ENCODE measurements at regions not wholly inside any gene's neighbourhood (a gene's known extent, or its start where the extent isn't known, plus 50 kb on each side); places are given as distances from the start of the nearest gene placed in this dataset.

DNA sequence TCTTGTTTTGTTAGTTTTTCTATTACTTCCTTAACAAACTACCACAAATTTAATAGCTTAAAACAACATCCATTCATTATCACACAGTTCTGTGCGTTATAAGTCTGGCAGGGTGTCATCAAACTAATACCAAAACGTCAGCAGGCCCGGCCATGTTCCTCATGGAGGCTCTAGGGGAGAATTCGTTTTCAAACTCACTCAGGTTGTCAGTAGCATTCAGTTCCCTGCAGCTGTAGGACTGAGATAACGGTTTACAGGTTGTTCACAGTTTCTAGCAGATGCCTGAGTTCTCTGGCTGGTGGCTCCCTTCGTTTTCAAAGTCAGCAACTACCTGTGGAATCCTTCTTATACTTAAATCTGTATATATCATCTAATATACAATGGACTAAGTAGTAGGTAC is 72.5 kb upstream of the PRSS16 start:
- DNase-seq (ENCODE audit: low spot score in 2 of 2), result no peak
- H3K27me3 ChIP-seq (ENCODE audit: low read depth), result no peaks in the 10 kb centered on the region
- H3K36me3 ChIP-seq (replicated peaks), result no peaks in the 10 kb centered on the region
- in situ Hi-C loops (cut with MboI; ENCODE audit: low sequenced_read_pairs), result loop anchor here (25.0 kb wide), 1 partner anchor 337 kb away; no protein-coding TSS in a partner anchor
- no peak overlapping the region for H3K4me3 ChIP-seq
- peaks cover 3% of the 10 kb centered on the region; the same call in 1 of the 2 replicates for H3K4me1 ChIP-seq
- peaks cover 5% of the 10 kb centered on the region; the same call in 1 of the 2 replicates for H3K9me3 ChIP-seq

DNA sequence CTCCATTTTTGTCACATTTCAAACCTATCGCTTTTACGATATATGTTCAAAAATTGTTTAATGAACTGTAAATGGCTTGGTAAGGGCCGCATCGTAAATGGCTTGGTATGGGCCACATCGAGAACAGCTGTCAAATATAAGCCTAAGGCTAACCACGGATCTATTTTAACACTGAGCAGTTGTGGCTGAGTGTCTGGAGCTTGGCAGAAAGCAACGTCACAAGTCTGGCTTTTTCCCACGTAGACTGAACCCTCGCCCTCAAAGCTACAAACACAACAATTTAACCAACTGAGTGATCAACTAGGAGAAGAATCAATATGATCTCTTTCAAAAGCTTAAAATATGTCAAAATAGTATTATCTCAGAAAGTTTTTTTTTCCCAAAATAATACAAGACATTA is 71.4 kb upstream of the PRSS16 start:
- Histone ChIP-seq H3K27me3 (ENCODE audit: low read depth) (no peaks in the 10 kb centered on the region), H3K9me3 (peaks cover 5% of the 10 kb centered on the region; the same call in 1 of the 2 replicates), H3K36me3 (replicated peaks) (no peaks in the 10 kb centered on the region), H3K4me1 (peaks cover 3% of the 10 kb centered on the region; the same call in 1 of the 2 replicates), H3K4me3 (peak overlapping the region; percentile 80)
- in situ Hi-C loops (cut with MboI; ENCODE audit: low sequenced_read_pairs), result loop anchor here (25.0 kb wide), 1 partner anchor 336 kb away; no protein-coding TSS in a partner anchor
- DNase-seq (ENCODE audit: low spot score in 2 of 2), result no peak

DNA sequence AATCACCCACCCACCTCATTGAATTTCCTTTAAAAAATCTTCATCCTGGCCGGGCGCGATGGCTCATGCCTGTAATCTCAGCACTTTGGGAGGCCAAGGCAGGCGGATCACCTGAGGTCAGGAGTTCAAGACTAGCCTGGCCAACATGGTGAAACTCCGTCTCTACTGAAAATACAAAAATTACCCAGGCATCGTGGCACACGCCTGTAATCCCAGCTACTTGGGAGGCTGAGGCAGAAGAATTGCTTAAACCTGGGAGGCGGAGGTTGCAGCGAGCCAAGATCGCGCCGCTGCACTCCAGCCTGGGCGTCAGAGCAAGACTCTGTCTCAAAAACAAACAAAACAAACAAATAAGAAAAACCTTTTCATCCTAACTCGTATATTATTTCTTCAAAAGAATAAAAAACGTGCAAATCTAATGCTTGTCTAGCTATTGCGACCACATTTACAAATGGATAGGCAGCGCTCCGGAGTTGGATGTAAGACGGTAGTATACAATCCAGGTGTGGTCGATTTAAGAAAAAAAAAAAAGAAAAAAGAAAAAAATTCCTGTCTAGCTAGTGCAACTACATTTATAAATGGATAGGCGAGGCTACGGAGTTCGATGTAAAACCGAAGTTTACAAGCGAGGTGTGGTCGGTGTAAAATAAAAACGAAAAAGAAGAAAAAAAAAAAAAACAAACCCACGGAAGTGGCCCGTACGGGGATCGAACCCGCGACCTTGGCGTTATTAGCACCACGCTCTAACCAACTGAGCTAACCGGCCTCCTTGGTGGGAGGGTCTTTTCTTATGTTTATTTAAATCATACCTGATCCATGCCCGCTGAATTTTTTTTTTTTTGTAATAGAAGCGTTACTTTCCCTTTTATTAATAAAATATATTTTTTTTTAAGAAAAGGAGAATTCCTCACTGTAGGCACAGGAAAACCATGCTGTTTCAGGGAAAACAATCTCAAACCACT is 70.7 kb upstream of the PRSS16 start:
- peak; percentile 18 to 76 for DNase-seq (ENCODE audit: low spot score in 2 of 2)
- in situ Hi-C loops (cut with MboI; ENCODE audit: low sequenced_read_pairs), result loop anchor here (25.0 kb wide), 1 partner anchor 335 kb away; no protein-coding TSS in a partner anchor
- peaks cover 5% of the 10 kb centered on the region; the same call in 1 of the 2 replicates for H3K9me3 ChIP-seq
- H3K4me1 ChIP-seq, result peaks cover 3% of the 10 kb centered on the region; the same call in 1 of the 2 replicates
- H3K4me3 ChIP-seq, result peak overlapping the region; percentile 80
- H3K36me3 ChIP-seq (replicated peaks), result no peaks in the 10 kb centered on the region
- no peaks in the 10 kb centered on the region for H3K27me3 ChIP-seq (ENCODE audit: low read depth)

DNA sequence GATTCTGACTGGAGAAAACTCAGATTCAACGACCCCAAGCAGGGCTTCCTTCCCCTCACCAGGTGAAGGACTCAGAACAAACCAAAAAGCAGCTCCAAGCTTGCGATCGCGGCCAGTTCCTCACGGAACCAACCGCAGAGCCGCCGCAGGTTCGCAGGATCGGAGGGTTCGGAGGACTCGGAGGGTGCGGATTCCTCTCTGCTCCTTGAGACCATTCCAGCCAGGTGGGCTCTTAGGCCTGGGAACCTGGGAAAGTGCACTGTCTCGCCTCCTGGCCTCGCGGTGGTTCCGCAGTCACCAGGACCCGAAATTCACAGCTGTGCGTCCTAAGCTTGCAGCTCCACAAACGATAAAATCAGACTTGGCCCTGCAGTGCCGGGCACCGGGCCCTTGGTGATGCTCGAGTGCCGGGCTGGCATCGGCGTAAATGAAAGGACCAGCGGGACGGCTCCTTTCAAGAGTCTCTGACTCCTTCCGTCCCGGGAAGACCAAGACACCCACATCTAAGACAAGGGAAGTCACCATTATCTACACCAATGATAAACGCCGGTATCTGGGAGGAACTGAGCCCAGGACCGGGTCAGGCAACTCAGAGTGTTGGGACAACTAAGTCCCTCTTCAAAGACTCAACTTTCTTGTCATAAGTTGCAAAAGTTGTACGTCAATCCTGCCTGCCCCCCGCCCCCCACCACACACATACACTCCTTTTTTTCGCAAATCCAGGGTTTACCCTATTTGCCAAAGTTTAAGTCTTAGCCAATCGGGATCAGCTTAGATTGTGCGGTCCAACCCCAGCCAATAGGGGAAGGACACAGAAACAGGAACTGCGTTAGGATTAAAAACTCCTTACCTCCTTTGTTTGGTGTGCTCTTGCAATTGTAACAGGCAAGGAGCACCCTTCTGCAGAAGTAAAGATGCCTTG is 69.8 kb upstream of the PRSS16 start:
- peaks cover 5% of the 10 kb centered on the region; the same call in 1 of the 2 replicates for H3K9me3 ChIP-seq
- no peaks in the 10 kb centered on the region for H3K27me3 ChIP-seq (ENCODE audit: low read depth)
- peak; percentile 76 to 83 for DNase-seq (ENCODE audit: low spot score in 2 of 2)
- in situ Hi-C loops (cut with MboI; ENCODE audit: low sequenced_read_pairs), result loop anchor here (25.0 kb wide), 1 partner anchor 335 kb away; no protein-coding TSS in a partner anchor
- peak overlapping the region; percentile 80 for H3K4me3 ChIP-seq
- H3K4me1 ChIP-seq, result peaks cover 3% of the 10 kb centered on the region; the same call in 1 of the 2 replicates
- H3K36me3 ChIP-seq (replicated peaks), result no peaks in the 10 kb centered on the region

DNA sequence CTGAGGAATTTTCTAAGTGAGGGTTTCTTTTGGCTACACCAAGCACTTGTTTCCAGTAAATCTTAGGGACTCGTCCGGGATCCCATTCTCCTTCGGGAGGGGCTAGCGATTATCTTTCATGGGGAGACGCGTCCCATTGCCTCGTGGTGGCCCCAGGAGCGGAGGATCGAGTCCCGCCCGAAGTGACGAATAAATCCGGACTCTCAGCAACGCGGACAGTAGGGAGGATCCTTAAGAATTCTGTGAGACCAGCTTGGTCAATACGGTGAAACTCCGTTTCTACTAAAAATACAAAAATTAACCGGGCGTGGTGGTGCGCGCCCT is 69.1 kb upstream of the PRSS16 start:
- peak overlapping the region; percentile 80 for H3K4me3 ChIP-seq
- no peak for DNase-seq (ENCODE audit: low spot score in 2 of 2)
- no peaks in the 10 kb centered on the region for H3K27me3 ChIP-seq (ENCODE audit: low read depth)
- in situ Hi-C loops (cut with MboI; ENCODE audit: low sequenced_read_pairs), result loop anchor here (25.0 kb wide), 1 partner anchor 334 kb away; no protein-coding TSS in a partner anchor
- peaks cover 3% of the 10 kb centered on the region; the same call in 1 of the 2 replicates for H3K4me1 ChIP-seq
- H3K36me3 ChIP-seq (replicated peaks), result no peaks in the 10 kb centered on the region
- H3K9me3 ChIP-seq, result peaks cover 5% of the 10 kb centered on the region; the same call in 1 of the 2 replicates

DNA sequence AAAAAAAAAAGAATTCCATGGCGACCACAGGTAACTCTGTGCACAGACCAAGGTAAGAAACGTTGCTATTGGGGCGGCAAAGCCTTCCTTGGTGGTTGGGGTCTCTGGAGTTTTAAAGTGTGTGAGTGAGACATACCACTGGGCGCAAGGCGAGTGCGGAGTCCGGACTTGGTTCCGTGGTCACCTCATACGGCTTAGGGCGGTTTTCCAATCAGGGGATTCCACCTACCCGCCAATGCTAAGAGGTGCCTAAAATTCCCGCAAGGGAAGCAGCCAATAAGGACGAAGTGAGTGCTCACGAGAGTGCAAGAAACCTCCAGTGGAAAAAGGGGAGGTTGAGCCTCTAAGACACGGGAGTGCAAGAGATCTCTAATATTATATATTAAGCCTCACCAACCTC is 68.6 kb upstream of the PRSS16 start:
- Histone ChIP-seq H3K4me1 (peaks cover 3% of the 10 kb centered on the region; the same call in 1 of the 2 replicates), H3K4me3 (no peak overlapping the region), H3K27me3 (ENCODE audit: low read depth) (no peaks in the 10 kb centered on the region), H3K9me3 (peaks cover 5% of the 10 kb centered on the region; the same call in 1 of the 2 replicates), H3K36me3 (replicated peaks) (no peaks in the 10 kb centered on the region)
- in situ Hi-C loops (cut with MboI; ENCODE audit: low sequenced_read_pairs), result loop anchor here (25.0 kb wide), 1 partner anchor 333 kb away; no protein-coding TSS in a partner anchor
- no peak for DNase-seq (ENCODE audit: low spot score in 2 of 2)

DNA sequence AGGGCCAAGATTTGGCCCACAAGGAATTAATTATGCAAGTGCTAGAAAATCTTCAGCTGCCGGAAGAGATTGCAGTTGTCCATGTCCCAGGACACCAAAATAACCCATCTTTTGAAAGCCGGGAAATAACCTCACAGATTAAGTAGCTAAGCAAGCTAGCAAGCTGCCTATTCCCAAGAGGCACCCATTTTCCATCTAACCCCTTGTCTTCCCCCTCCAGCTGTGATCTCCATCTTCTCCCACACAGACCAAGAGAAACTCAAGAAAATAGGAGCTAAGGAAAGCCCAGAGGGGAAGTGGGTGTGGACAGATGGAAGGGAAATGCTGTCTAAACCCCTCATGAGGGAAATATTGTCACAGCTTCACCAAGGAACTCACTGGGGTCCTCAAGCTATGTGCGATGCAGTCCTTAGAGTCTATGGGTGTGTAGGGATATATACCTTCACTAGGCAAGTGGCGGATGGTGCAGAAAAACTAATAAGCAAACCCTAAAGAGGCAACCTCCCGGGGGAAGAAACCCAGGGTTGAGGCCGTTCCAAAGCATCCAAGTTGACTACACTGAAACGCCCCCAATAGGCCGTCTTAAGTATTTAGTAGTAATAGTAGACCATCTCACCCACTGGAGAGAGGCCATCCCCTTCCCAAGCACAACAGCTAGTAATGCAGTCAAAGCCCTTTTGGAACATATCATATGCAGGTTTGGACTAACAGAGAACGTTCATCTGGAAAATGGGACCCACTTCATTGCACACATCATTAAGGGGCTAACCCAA is 64.3 kb upstream of the PRSS16 start:
- peaks cover 3% of the 10 kb centered on the region for H3K4me1 ChIP-seq
- H3K36me3 ChIP-seq (replicated peaks), result no peaks in the 10 kb centered on the region
- no peaks in the 10 kb centered on the region for H3K27me3 ChIP-seq (ENCODE audit: low read depth)
- H3K9me3 ChIP-seq, result peaks cover 2% of the 10 kb centered on the region; the same call in 1 of the 2 replicates
- H3K4me3 ChIP-seq, result no peak overlapping the region
- in situ Hi-C loops (cut with MboI; ENCODE audit: low sequenced_read_pairs), result loop anchor here (25.0 kb wide), 1 partner anchor 329 kb away; no protein-coding TSS in a partner anchor
- DNase-seq (ENCODE audit: low spot score in 2 of 2), result no peak

DNA sequence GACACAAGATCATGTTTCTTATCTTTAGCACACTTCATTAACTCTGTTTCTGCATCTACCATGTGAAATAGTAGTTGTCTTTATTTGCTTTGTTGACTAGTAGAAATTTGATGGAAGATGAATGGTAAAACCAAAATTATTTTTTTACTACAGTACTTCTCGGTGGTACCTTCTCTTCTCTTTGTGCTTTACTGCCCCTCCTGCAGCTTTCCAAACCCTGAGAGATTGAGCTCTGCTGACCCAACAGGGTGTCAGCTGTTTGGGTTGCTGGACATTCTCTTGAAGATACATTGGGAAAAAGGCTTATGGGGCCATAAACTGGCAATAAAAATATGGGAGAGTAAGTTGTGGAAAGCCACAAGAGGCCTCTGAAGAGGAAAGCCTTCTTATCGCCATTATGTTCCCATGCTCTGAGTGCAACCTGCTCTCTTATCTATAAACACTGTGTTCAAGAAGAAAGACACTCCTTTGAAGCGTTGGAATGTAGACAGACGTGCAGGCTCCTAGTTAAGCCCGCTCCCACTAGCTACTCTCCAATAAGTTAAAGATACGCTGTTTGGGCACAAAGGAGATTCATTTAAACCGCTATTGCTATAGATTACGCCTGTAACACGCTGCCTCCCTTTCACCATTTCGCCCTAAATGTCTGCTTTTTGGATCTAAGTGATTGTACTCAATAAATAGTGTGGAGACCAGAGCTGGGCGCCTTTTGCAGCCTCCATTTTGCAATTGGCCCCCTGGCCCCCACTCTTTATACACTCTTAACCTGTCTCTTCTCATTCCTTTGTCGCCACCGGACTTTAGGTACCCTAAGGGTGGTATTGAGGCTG is 60.1 kb upstream of the PRSS16 start:
- Histone ChIP-seq H3K4me3 (no peak overlapping the region), H3K9me3 (no peaks in the 10 kb centered on the region), H3K4me1 (peaks cover 6% of the 10 kb centered on the region), H3K36me3 (replicated peaks) (no peaks in the 10 kb centered on the region), H3K27me3 (ENCODE audit: low read depth) (no peaks in the 10 kb centered on the region)
- in situ Hi-C loops (cut with MboI; ENCODE audit: low sequenced_read_pairs), result loop anchor here (25.0 kb wide), 1 partner anchor 325 kb away; no protein-coding TSS in a partner anchor
- DNase-seq (ENCODE audit: low spot score in 2 of 2), result no peak

DNA sequence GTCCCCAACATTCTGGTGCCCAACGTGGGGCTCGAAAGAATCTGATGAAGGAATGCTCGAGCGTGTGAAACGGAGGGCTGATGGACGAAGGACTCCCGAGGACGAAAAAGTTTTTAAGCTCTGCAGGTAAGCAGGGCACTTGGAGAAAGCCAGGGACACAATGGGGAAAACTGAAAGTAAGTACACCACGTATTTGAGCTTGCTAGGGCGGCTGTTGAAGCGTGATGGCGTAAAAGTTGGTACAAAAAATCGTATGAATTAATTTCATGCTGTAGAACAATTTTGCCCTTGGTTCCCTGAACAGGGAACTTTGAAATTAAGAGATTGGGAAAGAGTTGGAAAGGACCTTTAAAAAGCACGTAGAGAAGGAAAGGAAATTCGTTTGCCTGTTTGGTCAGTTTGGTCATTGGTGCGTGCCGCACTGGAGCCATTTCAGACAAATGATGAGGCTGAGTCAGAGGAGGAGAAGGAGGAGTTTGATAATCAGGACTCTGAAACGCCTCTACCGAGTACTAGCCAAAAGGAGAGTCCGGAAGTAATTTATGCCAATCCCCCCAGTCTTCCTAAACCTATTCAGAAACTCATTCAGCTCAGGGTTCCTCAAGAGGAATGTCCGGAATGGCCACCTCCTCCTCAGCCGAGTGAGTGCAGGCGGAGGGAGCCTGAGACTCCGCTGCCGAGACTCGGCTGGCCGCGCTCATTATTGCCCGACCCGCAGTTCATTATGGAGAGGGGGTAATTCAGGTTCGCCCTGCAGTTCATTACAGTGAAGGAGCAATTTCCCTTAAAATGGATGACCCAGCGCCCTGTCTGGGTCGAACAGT is 59.2 kb upstream of the PRSS16 start:
- H3K36me3 ChIP-seq (replicated peaks), result no peaks in the 10 kb centered on the region
- DNase-seq (ENCODE audit: low spot score in 2 of 2), result peak; percentile 73 to 74
- no peaks in the 10 kb centered on the region for H3K9me3 ChIP-seq
- H3K27me3 ChIP-seq (ENCODE audit: low read depth), result no peaks in the 10 kb centered on the region
- peaks cover 6% of the 10 kb centered on the region for H3K4me1 ChIP-seq
- H3K4me3 ChIP-seq, result peak overlapping the region; percentile 45
- in situ Hi-C loops (cut with MboI; ENCODE audit: low sequenced_read_pairs), result loop anchor here (25.0 kb wide), 1 partner anchor 324 kb away; no protein-coding TSS in a partner anchor

DNA sequence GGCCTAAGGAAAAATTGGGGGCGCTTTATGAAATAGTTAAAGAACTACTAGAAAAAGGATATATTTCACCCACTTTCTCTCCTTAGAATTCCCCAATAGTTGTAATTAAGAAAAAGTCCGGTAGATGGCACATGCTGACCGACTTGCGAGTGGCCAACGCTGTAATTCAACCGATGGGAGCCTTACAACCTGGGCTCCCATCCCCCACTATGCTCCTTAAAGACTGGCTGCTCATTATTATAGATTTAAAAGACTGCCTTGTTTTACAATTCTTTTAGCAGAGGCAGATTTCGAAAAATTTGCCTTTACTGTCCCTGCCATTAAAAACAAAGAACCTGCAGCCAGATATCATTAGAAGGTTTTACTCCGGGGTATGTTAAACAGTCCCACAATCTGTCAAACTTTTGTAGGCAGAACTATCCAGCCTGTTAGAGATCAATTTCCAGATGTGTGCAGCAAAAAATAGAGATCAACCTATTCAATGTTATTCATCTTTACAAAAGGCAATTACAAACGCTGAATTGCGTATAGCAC is 58.5 kb upstream of the PRSS16 start:
- Histone ChIP-seq H3K4me1 (peaks cover 6% of the 10 kb centered on the region), H3K4me3 (peak overlapping the region; percentile 45), H3K9me3 (no peaks in the 10 kb centered on the region), H3K36me3 (replicated peaks) (no peaks in the 10 kb centered on the region), H3K27me3 (ENCODE audit: low read depth) (no peaks in the 10 kb centered on the region)
- peak; percentile 79 to 83 for DNase-seq (ENCODE audit: low spot score in 2 of 2)
- in situ Hi-C loops (cut with MboI; ENCODE audit: low sequenced_read_pairs), result loop anchor here (25.0 kb wide), 1 partner anchor 323 kb away; no protein-coding TSS in a partner anchor

DNA sequence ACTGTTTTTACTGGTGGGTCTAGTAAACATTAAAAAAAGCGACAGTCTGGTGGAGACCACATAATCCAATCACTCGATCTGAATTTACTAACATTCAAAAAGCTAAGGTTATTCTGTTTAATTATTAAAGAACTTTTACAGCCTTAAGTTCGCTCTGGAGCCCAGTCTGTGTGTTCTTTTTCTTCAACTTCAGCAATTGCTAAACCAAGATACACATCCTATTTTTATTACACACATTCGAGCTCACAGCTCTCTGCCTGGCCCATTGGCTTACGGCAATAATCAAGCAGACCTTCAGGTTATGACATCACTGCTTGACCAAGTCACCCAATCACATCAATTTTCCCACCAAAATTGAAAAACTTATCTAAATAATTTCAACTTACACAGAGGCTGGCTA is 57.4 kb upstream of the PRSS16 start:
- H3K9me3 ChIP-seq, result no peaks in the 10 kb centered on the region
- no peak for DNase-seq (ENCODE audit: low spot score in 2 of 2)
- H3K4me1 ChIP-seq, result peaks cover 6% of the 10 kb centered on the region
- in situ Hi-C loops (cut with MboI; ENCODE audit: low sequenced_read_pairs), result loop anchor here (25.0 kb wide), 1 partner anchor 322 kb away; no protein-coding TSS in a partner anchor
- H3K4me3 ChIP-seq, result no peak overlapping the region
- H3K27me3 ChIP-seq (ENCODE audit: low read depth), result no peaks in the 10 kb centered on the region
- H3K36me3 ChIP-seq (replicated peaks), result no peaks in the 10 kb centered on the region

All from HAP-1 (cell line).